ENCODE measurements at regions not wholly inside any gene's neighbourhood (a gene's known extent, or its start where the extent isn't known, plus 50 kb on each side); places are given as distances from the start of the nearest gene placed in this dataset.

DNA sequence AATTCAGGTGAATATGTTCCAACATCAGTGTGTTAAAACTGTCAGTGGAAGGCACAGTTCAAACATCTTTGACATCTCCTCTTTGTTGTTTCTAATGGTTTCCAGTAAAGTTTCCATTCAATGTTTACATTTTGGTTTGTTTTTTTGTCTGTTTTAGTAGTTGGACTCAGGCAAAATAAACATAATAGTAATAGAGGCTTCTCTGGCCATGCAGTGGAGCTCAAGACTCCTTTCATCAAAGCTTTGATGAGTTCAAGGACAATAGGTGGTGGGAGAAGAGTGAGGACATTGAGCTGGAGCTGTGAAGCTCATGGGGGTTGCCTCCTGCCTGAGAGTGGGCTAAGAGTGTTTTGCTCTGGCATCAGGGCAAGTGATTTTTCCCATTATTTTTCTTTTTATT is 1853.7 kb upstream of the CELF4 start:
- TF ChIP-seq, protein P1, sequence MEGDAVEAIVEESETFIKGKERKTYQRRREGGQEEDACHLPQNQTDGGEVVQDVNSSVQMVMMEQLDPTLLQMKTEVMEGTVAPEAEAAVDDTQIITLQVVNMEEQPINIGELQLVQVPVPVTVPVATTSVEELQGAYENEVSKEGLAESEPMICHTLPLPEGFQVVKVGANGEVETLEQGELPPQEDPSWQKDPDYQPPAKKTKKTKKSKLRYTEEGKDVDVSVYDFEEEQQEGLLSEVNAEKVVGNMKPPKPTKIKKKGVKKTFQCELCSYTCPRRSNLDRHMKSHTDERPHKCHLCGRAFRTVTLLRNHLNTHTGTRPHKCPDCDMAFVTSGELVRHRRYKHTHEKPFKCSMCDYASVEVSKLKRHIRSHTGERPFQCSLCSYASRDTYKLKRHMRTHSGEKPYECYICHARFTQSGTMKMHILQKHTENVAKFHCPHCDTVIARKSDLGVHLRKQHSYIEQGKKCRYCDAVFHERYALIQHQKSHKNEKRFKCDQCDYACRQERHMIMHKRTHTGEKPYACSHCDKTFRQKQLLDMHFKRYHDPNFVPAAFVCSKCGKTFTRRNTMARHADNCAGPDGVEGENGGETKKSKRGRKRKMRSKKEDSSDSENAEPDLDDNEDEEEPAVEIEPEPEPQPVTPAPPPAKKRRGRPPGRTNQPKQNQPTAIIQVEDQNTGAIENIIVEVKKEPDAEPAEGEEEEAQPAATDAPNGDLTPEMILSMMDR (IDR thresholded peaks at IDR 0.05): no peak
- no peak for TF ChIP-seq POLR2A (IDR thresholded peaks at IDR 0.05)
- TF ChIP-seq EP300 (IDR thresholded peaks at IDR 0.05): no peak

Data from ovary (tissue), 3 donors.